DMS 273 (cell line): ENCODE measurements at regions not wholly inside any gene's neighbourhood (a gene's known extent, or its start where the extent isn't known, plus 50 kb on each side); places are given as distances from the start of the nearest gene placed in this dataset.

ENCODE experiments used
- DNase-seq: peaks from one replicate; lab custom pipeline; 2025; ENCODE audit not compliant: unreplicated experiment; lab: John Stamatoyannopoulos, UW

GRCh38 chr6:21375151-21376116, 218.1 kb upstream of the SOX4 start:
- no peak for DNase-seq

- no peak for DNase-seq
Measured at GRCh38 chr6:21377356-21377755, 216.2 kb upstream of the SOX4 start.

- no peak for DNase-seq
Measured at GRCh38 chr6:21381331-21381963, 212.1 kb upstream of the SOX4 start.

GRCh38 chr6:21382821-21383449, 210.6 kb upstream of the SOX4 start:
- no peak for DNase-seq

- no peak for DNase-seq
Measured at GRCh38 chr6:21383450-21384085, 210.0 kb upstream of the SOX4 start.

- DNase-seq, result no peak
Measured at GRCh38 chr6:21384216-21384615, 209.3 kb upstream of the SOX4 start.

GRCh38 chr6:21386744-21387143, 206.8 kb upstream of the SOX4 start:
- DNase-seq, result no peak

- DNase-seq, result no peak
Measured at GRCh38 chr6:21390532-21391213, 202.9 kb upstream of the SOX4 start.

GRCh38 chr6:21392177-21392576, 201.4 kb upstream of the SOX4 start:
- no peak for DNase-seq

- no peak for DNase-seq
Measured at GRCh38 chr6:21393441-21394165, 199.9 kb upstream of the SOX4 start.

- no peak for DNase-seq
Measured at GRCh38 chr6:21395121-21395520, 198.4 kb upstream of the SOX4 start.

GRCh38 chr6:21396313-21396712, 197.2 kb upstream of the SOX4 start:
- DNase-seq, result no peak

GRCh38 chr6:21398741-21399325, 194.7 kb upstream of the SOX4 start:
- DNase-seq, result no peak

GRCh38 chr6:21402368-21402767, 191.2 kb upstream of the SOX4 start:
- no peak for DNase-seq

- no peak for DNase-seq
Measured at GRCh38 chr6:21404577-21404976, 189.0 kb upstream of the SOX4 start.

GRCh38 chr6:21406316-21406715, 187.2 kb upstream of the SOX4 start:
- no peak for DNase-seq

GRCh38 chr6:21409231-21409630, 184.3 kb upstream of the SOX4 start:
- no peak for DNase-seq

- no peak for DNase-seq
Measured at GRCh38 chr6:21413428-21413827, 180.1 kb upstream of the SOX4 start.

GRCh38 chr6:21414065-21414464, 179.5 kb upstream of the SOX4 start:
- DNase-seq, result no peak
